H1 (cell line): ENCODE measurements at regions not wholly inside any gene's neighbourhood (a gene's known extent, or its start where the extent isn't known, plus 50 kb on each side); places are given as distances from the start of the nearest gene placed in this dataset.

ENCODE experiments used
- CEBPB ChIP-seq: IDR thresholded peaks from 2 replicates; pipeline ENCODE4 v1.6.1; 2012; ENCODE audit warnings: low read depth, low read length
- CHD2 ChIP-seq: IDR thresholded peaks from 2 replicates; pipeline ENCODE4 v1.6.1; 2012; ENCODE audit warnings: low read length, improper control_type of control experiment
- CREB1 ChIP-seq: IDR thresholded peaks from 2 replicates; pipeline ENCODE4 v1.6.1; 2012; ENCODE audit warnings: inconsistent platforms
- CTBP2 ChIP-seq: IDR thresholded peaks from 2 replicates; pipeline ENCODE4 v1.7.0; 2011; ENCODE audit warnings: borderline replicate concordance, mild to moderate bottlenecking, moderate library complexity, mixed read lengths, low read length; ENCODE audit not compliant: insufficient read depth, insufficient read length
- EP300 ChIP-seq, 2 experiments: IDR thresholded peaks; 1 replicate in 1 of 2; 2 replicates in 1 of 2; pipeline ENCODE4 v1.6.1; 2011 to 2012; ENCODE audit warnings: low read depth in 2 of 2, low read length in 2 of 2, mild to moderate bottlenecking in 2 of 2, borderline replicate concordance in 1 of 2, inconsistent platforms in 1 of 2, moderate library complexity in 1 of 2
- EZH2 ChIP-seq: fragments of 200-600 bp; sonication (generic); IDR thresholded peaks from 2 replicates; pipeline ENCODE4 v1.7.1; 2012; ENCODE audit warnings: low read depth, mild to moderate bottlenecking, moderate library complexity, low read length, inconsistent platforms; ENCODE audit not compliant: severe bottlenecking
- GABPA ChIP-seq: IDR thresholded peaks from 2 replicates; pipeline ENCODE4 v1.6.1; 2011; ENCODE audit warnings: mild to moderate bottlenecking, low read length, moderate library complexity, borderline replicate concordance; ENCODE audit not compliant: insufficient read depth
- POLR2AphosphoS5 ChIP-seq: IDR thresholded peaks from 2 replicates; pipeline ENCODE4 v1.6.1; 2011; ENCODE audit warnings: low read depth, low read length
- TAF1 ChIP-seq: IDR thresholded peaks from 2 replicates; pipeline ENCODE4 v1.6.1; 2011; ENCODE audit warnings: mild to moderate bottlenecking, low read depth, low read length
- YY1 ChIP-seq: IDR thresholded peaks from 2 replicates; pipeline ENCODE4 v1.6.1; 2011; ENCODE audit warnings: low read depth, mild to moderate bottlenecking, low read length
- TF ChIP-seq, protein P1 (sequence below), 3 experiments: IDR thresholded peaks; 1 replicate in 2 of 3; 2 replicates in 1 of 3; pipeline versions ENCODE4 v1.5.1 to v1.6.1; 2011; ENCODE audit warnings: low read length in 3 of 3, mild to moderate bottlenecking in 3 of 3, inconsistent platforms in 2 of 3, low read depth in 1 of 3, moderate library complexity in 1 of 3; ENCODE audit not compliant: insufficient read depth in 1 of 3; ENCODE audit errors: control extremely low read depth in 1 of 3

DNA sequence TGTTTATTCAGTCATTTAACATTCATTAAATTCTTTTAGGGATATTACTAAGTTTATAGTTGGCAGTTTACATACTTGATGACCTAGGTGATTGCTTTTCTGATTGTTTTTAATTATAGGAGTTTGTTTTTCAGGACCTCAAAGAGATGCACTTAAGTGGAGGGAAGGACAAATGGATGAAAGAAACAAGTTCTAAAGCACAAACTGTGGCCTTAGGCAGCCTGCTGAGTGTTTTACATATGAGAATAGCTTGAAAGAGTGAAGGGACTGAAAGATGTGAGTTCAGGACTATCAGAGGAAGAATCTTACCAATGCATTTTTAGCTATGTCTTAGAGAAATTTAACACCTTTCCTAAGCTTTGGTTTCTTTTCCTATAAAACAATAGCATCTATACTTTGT is 402.6 kb downstream of the KLF12 start:
- TF ChIP-seq CTBP2 (no peak), TAF1 (no peak), YY1 (no peak), GABPA (no peak), CEBPB (no peak), POLR2AphosphoS5 (no peak), CREB1 (no peak), EZH2 (no peak), EP300 (IDR thresholded peaks at IDR 0.05; ENCODE audit: borderline replicate concordance in 1 of 2, low read depth in 2 of 2, low read length in 2 of 2) (no peak), CHD2 (no peak)
- TF ChIP-seq, protein P1, sequence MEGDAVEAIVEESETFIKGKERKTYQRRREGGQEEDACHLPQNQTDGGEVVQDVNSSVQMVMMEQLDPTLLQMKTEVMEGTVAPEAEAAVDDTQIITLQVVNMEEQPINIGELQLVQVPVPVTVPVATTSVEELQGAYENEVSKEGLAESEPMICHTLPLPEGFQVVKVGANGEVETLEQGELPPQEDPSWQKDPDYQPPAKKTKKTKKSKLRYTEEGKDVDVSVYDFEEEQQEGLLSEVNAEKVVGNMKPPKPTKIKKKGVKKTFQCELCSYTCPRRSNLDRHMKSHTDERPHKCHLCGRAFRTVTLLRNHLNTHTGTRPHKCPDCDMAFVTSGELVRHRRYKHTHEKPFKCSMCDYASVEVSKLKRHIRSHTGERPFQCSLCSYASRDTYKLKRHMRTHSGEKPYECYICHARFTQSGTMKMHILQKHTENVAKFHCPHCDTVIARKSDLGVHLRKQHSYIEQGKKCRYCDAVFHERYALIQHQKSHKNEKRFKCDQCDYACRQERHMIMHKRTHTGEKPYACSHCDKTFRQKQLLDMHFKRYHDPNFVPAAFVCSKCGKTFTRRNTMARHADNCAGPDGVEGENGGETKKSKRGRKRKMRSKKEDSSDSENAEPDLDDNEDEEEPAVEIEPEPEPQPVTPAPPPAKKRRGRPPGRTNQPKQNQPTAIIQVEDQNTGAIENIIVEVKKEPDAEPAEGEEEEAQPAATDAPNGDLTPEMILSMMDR (IDR thresholded peaks at IDR 0.05; ENCODE audit: control extremely low read depth in 1 of 3, insufficient read depth in 1 of 3, low read depth in 1 of 3, low read length in 3 of 3): no peak
